NCI-H2107 (cell line): ENCODE measurements at regions not wholly inside any gene's neighbourhood (a gene's known extent, or its start where the extent isn't known, plus 50 kb on each side); places are given as distances from the start of the nearest gene placed in this dataset.

Experiments
- DNase-seq: peaks from one replicate; lab custom pipeline; 2025; lab: John Stamatoyannopoulos, UW

DNA sequence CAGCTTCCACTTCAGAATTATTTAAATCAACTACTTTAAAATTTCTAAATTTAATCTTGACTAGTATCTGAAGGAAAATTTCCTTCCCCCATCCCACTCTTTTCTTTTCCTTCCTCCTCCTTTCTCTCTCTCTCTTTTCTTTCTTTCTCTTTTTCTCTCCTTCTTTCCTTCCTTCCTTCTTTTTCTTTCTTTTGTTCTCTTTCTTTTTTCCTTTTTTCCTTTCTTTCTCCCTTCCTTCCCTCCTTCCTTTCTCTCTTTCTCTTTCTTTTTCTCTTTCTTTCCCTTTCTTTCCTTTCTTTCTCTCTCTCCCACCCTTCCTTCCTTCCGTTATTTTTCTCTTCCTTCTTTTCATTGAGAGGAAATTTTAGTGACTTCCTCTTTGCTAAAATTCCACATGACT lies 132.0 kb upstream of the CDH19 start:
- DNase-seq = no peak

DNA sequence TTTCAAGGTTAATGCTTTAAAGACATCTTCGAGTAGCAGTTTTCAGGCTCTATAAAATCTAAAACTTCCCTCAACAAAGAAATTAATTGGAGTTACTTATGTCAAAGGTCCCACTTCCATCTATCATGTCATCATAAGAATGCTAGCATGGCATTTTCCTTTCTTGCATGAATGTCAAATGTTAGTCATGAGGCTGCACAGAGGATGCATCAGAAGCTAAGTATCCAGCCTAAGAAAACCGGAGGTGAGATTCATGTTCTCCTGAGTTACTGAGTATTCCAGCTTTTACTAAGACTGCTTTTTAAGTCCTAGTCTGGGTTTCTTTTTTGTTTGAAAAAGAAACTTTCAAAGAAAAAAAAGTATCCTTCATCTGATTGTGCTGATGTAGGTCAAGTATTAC lies 130.6 kb upstream of the CDH19 start:
- DNase-seq = no peak

DNA sequence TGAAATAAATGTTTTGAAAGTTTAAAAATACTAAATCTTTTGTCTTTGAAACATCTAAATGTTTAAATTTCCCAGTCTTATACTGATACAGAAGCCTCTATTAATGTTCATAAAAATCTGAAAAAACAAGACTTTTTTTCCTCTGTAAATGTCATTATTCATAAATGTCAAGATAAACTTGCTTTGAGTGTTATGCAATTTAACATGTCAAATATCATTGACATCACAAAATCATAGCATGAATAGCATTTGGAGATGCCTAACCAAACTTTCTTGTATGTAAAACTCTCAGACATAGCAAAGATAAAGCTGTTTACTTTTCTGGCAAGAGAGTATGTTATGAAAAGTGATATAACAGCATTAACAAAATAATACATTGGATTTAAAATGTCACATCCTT lies 128.0 kb upstream of the CDH19 start:
- DNase-seq = no peak

DNA sequence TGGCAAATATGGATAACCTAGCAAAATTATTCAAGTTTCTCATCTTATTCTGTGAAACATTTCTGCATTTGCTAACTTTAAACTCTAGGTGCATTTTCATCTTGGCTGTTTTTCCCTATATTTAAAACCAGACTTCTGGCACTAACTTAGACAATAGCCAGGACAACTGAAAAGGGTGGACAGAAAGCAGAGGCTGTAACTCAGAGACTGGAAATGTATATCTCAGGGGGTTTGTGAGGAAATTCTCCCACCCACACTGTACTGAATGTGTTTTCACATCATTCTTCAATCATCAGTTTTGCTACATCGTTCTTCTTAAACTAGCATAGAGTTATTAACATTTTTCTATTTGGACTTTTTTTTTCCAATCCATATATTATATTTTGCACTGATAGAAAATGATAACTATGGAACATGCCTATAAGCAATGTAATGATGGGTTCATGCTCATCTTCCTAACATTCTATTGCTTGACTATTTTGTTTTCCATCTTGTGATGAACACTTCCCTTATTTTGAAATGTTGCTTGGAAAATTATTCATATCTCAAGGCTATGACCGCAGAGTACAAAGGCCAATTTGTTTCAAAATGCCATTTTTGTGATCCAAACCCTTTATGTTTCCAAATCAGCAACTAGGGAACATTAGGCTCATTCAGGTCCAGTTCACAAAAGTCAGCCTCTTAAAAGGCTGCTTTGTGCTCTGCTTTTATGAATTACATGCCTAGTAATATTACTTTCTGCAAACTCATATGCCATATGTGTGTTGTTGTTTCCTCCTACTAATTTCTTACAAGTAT lies 125.8 kb upstream of the CDH19 start:
- no peak for DNase-seq

DNA sequence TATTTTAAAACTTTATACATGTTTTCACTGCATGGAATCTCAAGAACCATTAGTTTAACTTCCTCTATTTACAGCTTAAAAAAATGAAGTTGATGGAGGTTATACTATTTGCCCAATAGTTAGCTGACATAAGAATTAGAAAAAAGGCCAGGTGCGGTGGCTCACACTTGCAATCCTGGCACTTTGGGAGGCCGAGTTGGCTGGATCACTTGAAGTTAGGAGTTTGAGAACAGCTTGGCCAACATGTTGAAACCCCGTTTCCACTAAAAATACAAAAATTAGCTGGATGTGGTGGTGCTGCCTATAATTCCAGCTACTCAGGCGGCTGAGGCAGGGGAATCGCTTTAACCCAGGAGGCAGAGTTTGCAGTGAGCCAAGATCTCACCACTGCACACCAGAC lies 125.1 kb upstream of the CDH19 start:
- DNase-seq = no peak

DNA sequence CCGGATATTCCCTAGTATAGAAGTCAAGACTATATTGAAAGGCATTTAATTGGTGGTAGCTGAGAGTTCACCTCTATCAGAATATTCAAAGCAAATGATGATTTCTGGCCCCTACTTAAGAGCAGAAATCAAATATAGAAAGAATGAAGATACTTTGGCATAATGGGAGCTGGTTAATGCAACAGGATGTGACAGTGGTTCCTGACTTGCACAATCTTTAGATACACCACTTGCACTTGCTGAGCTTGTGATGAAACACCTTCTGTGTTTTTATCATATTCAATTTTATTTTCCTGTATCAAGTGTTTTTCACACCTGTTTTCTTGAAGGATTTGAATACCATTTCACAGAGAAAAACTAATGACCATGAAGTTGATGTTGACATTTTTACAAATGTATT lies 124.1 kb upstream of the CDH19 start:
- no peak for DNase-seq

DNA sequence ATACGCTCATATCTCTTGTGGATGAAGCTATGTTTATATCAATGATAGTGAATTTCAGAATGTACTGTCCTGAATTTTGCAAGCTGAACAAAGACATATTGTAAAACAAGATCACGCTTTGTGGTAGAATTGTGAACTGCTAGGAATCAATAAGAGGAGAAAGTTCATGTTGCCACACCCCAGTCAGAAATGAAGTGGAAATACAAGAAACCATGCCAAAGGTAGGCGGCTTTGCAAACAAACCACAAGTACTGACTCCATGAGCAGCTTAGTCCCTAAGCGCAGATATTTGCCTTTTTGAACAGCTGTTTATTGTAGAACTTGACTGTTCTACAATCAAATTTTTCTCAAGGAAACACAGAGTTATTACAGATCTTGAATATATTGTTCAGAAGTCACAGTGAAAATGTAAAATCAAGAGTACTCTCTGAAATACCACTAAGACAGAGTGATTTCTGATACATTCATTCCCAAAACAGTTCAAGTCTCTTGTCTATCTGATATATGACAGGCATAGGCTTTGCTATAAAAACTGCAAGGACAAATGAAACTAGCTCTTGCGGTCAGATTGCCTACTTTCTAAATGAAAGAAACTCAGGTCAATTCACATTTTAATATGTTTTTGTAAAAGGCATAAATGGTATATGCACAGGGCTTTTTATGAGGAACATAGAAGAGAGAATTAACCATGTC lies 120.9 kb upstream of the CDH19 start:
- no peak for DNase-seq

DNA sequence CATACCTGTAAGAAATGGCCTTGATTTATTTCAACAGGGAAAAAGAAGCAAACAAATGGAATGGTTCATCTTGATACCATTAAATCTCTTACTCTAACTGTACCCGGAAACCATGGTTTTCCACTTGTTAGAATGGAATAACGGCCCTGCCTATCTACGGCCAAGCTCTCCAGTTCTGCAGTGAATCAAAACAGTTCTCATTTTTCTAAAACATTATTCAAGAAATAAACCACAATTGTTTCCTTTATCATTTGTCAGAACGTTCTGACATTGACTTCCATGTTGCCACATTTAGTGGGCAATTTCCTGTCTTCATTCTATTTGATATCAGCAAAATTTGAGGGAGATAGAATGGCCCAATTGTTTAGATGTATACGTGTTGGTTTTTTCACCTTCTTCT lies 118.8 kb upstream of the CDH19 start:
- no peak for DNase-seq

DNA sequence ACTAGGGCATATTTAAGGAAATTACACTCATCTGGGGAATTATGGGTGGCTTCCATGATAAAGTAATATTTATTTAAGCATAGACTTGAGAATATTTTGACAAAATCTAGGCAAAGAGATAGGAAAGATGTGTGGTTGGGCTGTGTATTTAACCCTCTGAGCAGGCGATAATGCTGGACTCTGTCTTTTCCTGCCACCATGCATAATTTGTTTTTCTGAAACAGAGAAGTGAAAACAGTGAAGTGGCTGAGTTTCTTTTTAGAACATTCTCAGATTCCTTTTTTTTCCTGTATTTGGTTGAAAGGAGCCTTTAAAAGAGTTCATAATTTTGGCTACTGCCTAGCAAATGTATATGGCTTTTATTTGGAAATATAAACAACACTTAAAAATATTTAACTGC lies 104.8 kb upstream of the CDH19 start:
- no peak for DNase-seq

DNA sequence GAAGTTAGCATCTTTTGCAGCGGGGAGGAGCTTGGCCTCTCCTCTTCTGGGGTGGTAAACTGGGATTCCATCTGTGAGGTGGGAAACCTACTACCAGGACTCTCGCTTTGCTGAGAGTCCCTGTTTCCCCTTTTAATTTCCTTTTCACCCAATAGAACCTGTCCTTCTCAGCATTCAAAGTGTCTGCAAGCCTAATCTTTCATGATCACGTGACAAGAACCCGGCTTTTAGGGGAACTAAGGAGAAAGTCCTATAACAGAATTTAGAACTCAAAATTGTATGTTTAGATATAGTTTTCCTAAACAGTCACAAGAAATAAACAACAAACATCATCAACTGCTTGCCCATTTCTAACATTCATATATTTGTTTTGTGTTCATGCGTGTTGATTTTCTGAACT lies 103.6 kb upstream of the CDH19 start:
- no peak for DNase-seq

DNA sequence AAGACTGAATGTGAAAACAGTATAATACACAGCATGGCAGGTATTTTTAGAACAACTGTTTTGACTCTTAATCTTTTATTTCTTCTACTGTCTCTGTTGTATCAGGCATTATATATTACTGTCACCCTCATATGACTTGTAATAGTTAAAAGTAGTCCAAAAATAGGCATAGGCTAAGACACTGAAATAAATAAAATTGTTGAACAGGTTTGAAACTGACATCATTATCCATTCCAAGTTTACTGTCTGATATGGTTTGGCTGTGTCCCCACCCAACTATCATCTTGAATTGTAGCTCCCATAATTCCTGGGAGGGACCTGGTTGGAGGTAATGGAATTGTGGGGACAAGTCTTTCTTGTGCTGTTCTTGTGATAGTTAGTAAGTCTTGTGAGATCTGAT lies 91.4 kb upstream of the CDH19 start:
- no peak for DNase-seq

DNA sequence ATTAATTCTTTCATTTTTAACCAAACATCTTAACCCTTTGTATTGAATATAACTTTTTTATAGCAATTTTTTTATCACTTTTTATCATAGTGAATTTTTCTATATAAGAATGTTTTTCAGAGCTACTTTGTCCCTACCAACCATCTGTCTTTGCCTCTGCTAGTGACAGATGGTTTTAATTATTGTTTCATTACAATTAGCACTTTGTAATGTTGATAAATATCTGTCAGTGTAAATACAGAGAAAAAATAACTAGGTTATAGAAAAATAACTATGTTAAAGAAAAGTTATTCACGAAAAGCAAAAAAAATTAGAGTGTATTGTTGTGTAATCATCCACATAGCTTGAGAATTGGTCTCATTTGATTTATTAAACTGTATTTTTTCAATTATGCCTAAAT lies 91.0 kb upstream of the CDH19 start:
- no peak for DNase-seq

DNA sequence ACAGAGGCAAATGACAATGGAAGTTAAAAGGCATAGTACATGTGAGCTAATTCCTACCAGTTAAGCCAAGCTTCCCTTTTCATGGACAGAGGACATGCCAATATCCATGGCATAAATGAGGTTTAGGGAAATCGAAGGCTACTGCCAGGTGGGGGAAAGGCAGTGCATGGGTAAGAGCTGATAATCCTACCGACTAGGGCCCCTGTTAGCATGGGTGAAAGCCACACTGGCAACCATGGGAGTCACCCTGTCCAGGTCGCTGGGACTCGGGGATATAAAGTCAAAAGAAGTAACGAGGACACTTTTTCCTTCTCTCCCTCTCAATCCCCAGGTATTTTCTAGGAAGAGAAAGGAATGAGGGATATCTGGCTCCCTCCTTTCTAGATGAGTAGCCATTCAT lies 83.7 kb upstream of the CDH19 start:
- no peak for DNase-seq

DNA sequence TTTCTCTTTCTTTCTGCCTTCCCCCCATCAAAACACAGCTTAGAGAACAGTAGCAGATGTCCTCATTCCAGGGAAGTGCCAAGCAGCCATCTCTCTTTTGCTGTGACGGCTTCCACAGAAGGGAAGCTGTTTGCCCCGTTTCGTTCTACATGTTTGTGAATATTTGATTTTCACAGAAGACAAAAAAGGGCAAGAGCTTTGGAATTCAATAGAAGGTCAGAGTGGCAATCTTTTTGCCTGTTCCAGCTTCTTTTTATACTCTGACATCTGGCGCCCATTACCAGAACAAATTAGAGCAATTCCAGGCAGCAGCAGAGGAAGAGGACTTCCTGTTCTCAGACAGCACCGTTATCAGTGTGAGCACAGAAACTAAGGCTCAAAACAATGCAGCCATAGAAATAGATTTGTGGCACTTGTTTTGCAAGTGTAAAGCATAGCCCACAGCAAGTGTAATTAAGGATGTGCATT lies 79.0 kb upstream of the CDH19 start:
- DNase-seq = no peak

DNA sequence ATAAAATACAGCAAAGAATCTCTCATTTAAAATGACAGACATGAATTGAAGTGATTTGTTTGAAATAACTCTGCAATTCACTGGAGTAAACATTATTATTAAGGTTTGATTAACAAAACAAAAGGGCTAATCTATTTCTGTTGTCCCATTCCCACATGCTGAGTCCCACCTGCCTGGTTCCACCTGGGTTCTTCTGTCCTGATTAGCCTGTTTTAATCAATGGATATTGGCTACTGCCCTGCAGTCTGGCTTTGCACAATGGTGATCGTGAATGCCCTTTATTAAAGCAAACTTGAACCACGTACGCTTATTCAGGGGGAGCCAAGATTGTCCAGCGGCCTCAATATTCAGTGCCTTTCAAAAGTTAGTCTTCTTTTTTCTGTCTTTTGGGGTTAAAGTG lies 72.8 kb upstream of the CDH19 start:
- DNase-seq = no peak

DNA sequence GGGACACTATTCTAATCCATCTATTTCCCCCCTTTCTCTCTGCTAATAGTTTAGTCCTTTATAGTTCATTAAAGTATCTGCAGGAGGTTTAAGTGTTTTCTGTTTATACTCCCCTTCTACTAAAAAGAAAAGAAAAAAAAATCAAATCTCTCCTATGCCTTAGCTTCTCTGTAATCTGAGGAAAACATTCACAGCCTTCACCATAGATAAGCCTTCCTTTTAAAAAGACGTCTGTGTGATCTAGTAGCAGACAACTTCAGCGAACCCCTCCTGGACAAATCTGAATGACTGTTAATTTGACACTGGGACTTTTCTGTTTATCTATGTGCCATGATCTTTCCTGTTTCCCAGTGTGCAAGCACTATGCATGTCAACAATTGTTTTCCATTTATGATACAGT lies 70.4 kb upstream of the CDH19 start:
- DNase-seq = no peak

DNA sequence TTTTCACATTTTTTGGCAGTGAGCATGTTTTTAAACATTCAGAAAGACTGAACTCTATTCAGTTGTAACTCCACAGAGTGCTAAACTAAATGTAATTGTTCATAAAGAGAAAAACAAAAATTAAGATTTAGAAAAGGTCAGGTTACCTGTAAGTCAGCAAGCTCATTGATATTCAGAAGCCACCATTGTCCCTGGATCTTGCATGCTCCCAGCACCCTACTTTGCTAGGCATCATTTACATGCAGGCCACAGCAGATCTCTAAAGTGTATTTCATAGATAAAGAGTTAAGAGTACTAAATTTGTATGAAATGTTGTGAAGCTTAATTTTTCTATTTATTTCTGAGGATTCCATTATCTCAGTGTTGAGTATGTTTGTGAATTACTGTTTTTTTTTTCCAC lies 64.8 kb upstream of the CDH19 start:
- no peak for DNase-seq

DNA sequence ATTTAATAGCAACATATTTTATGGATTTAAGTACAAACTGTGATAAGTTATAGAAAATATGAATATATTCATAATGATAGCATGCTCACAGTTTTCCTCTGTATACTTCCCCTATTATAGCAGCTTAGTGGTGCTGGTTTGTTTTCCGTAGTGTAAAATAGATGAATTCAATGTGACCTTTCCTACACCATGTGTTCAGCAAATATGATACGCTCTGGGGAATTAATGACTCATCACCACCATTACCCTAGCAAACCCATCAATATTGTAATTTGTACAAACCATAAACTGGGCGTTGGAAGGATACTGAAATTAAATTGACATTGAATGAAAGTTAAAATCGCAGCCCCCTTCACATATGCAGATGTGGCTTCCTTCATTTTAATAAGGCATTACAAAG lies 58.7 kb upstream of the CDH19 start:
- DNase-seq = no peak

DNA sequence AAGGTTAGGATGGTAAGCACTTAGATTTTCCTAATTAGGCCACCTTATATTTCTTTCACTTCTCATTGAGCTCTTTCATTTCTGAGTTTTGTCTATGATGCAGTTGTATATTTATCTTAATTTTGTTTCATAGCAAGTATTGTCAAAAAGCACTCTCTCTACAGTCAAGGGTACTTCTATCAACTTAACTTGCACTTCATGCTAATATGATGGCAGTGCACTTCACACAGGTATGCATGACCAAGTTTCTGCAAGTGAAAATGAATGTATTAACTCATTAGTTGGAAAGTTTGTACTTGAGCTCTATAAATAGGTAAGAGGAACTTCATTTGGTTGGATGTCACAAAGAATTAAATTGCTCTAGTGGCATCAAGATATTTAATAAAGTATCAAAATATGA lies 51.5 kb upstream of the CDH19 start:
- DNase-seq = no peak
